CD4-positive, alpha-beta T cell treated with Interleukin-6 for 4 hours (primary cell): ENCODE measurements at regions not wholly inside any gene's neighbourhood (a gene's known extent, or its start where the extent isn't known, plus 50 kb on each side); places are given as distances from the start of the nearest gene placed in this dataset.

Experiments
- DNase-seq: peaks from one replicate; pipeline ENCODE4 v3.0.0-alpha.2; 2020; ENCODE audit warnings: mixed read lengths

- no peak for DNase-seq
These were observed 145.9 kb downstream of the CDC5L start for GRCh38 chr6:44533421-44533820.

- DNase-seq = no peak
These were observed 146.8 kb downstream of the CDC5L start for GRCh38 chr6:44534291-44534690.

GRCh38 chr6:44535446-44535845 lies 147.9 kb downstream of the CDC5L start:
- DNase-seq = no peak

- DNase-seq = no peak
These were observed 148.5 kb downstream of the CDC5L start for GRCh38 chr6:44535967-44536366.

- DNase-seq = no peak
These were observed 150.0 kb downstream of the CDC5L start for GRCh38 chr6:44537306-44538049.

GRCh38 chr6:44538131-44538806 lies 150.8 kb downstream of the CDC5L start:
- DNase-seq = no peak

- no peak for DNase-seq
These were observed 151.3 kb downstream of the CDC5L start for GRCh38 chr6:44538807-44539201.

- DNase-seq = no peak
These were observed 152.3 kb downstream of the CDC5L start for GRCh38 chr6:44539701-44540355.

GRCh38 chr6:44540881-44541280 lies 153.4 kb downstream of the CDC5L start:
- DNase-seq = no peak

- no peak for DNase-seq
These were observed 155.1 kb downstream of the CDC5L start for GRCh38 chr6:44542401-44543116.

- no peak for DNase-seq
These were observed 156.2 kb downstream of the CDC5L start for GRCh38 chr6:44543664-44544063.

- DNase-seq = no peak
These were observed 157.7 kb downstream of the CDC5L start for GRCh38 chr6:44545224-44545623.

- no peak for DNase-seq
These were observed 160.8 kb downstream of the CDC5L start for GRCh38 chr6:44548319-44548718.

- DNase-seq = no peak
These were observed 162.0 kb downstream of the CDC5L start for GRCh38 chr6:44549516-44549915.

GRCh38 chr6:44554194-44554593 lies 166.7 kb downstream of the CDC5L start:
- DNase-seq = no peak

GRCh38 chr6:44554861-44555260 lies 167.4 kb downstream of the CDC5L start:
- no peak for DNase-seq

GRCh38 chr6:44556046-44556445 lies 168.5 kb downstream of the CDC5L start:
- DNase-seq = no peak

GRCh38 chr6:44558024-44558831 lies 170.7 kb downstream of the CDC5L start:
- DNase-seq = no peak

- no peak for DNase-seq
These were observed 171.3 kb downstream of the CDC5L start for GRCh38 chr6:44558832-44559251.

GRCh38 chr6:44559486-44560270 lies 172.2 kb downstream of the CDC5L start:
- DNase-seq = no peak

- no peak for DNase-seq
These were observed 173.1 kb downstream of the CDC5L start for GRCh38 chr6:44560458-44561059.
